Astrocyte (in vitro differentiated cells and primary cell): ENCODE measurements at regions not wholly inside any gene's neighbourhood (a gene's known extent, or its start where the extent isn't known, plus 50 kb on each side); places are given as distances from the start of the nearest gene placed in this dataset.
A peak's percentile ranks its signal among the peaks of the same experiment; 100 is the strongest.

Source experiments
- DNase-seq: peaks from one replicate; pipeline ENCODE4 v3.0.0-alpha.2; 2010; ENCODE audit warnings: low read depth
- FAIRE-seq: peaks from 2 replicates; lab custom pipeline; 2011; peaks lifted over from hg19 to GRCh38; lab: Jason Lieb, UNC
- H2AFZ ChIP-seq: 2 replicates; pipeline ENCODE4 v1.6.0; 2012; ENCODE audit warnings: low read depth, low read length, inconsistent platforms
- H3K27ac ChIP-seq: 2 replicates; pipeline ENCODE4 v1.5.1; 2011; ENCODE audit warnings: low read depth, low read length, inconsistent platforms
- H3K27me3 ChIP-seq: 2 replicates; pipeline ENCODE4 v1.6.0; 2011; ENCODE audit warnings: low read length, inconsistent platforms; ENCODE audit not compliant: insufficient read depth
- H3K36me3 ChIP-seq: 2 replicates; pipeline ENCODE4 v1.5.1; 2011; ENCODE audit warnings: low read length, inconsistent platforms; ENCODE audit not compliant: insufficient read depth
- H3K4me1 ChIP-seq: 2 replicates; pipeline ENCODE4 v1.5.1; 2011; ENCODE audit warnings: low read length, inconsistent platforms; ENCODE audit not compliant: insufficient read depth
- H3K4me2 ChIP-seq: 2 replicates; pipeline ENCODE4 v1.6.0; 2012; ENCODE audit warnings: low read length, inconsistent platforms
- H3K4me3 ChIP-seq: 2 replicates; pipeline ENCODE4 v1.5.1; 2011; ENCODE audit warnings: low read depth, mild to moderate bottlenecking, low read length, inconsistent platforms; ENCODE audit not compliant: insufficient read depth
- H3K79me2 ChIP-seq: 2 replicates; pipeline ENCODE4 v1.6.0; 2012; ENCODE audit warnings: mild to moderate bottlenecking, low read length, inconsistent platforms; ENCODE audit not compliant: insufficient read depth
- H3K9ac ChIP-seq: 2 replicates; pipeline ENCODE4 v1.6.0; 2012; ENCODE audit warnings: mild to moderate bottlenecking, low read length, inconsistent platforms
- H3K9me3 ChIP-seq: 2 replicates; pipeline ENCODE4 v1.5.1; 2012; ENCODE audit warnings: low read depth, mild to moderate bottlenecking, low read length, inconsistent platforms; ENCODE audit not compliant: insufficient read depth
- H4K20me1 ChIP-seq: 2 replicates; pipeline ENCODE4 v1.6.0; 2012; ENCODE audit warnings: low read length, inconsistent platforms; ENCODE audit not compliant: insufficient read depth
- H3K27ac Mint-ChIP-seq: one replicate; pipeline ENCODE4 v1.8.0; 2021; ENCODE audit warnings: mild to moderate bottlenecking, mixed read lengths; ENCODE audit not compliant: unreplicated experiment
- H3K27me3 Mint-ChIP-seq: one replicate; pipeline ENCODE4 v1.8.0; 2021; ENCODE audit warnings: low read depth, mixed read lengths; ENCODE audit not compliant: unreplicated experiment
- H3K36me3 Mint-ChIP-seq: one replicate; pipeline ENCODE4 v1.8.0; 2021; ENCODE audit warnings: low read depth, mixed read lengths; ENCODE audit not compliant: unreplicated experiment
- H3K4me1 Mint-ChIP-seq: one replicate; pipeline ENCODE4 v1.8.0; 2021; ENCODE audit warnings: low read depth, mixed read lengths; ENCODE audit not compliant: unreplicated experiment
- H3K4me3 Mint-ChIP-seq: one replicate; pipeline ENCODE4 v1.8.0; 2021; ENCODE audit warnings: mild to moderate bottlenecking, moderate library complexity, mixed read lengths; ENCODE audit not compliant: unreplicated experiment
- H3K9me3 Mint-ChIP-seq: one replicate; pipeline ENCODE4 v1.8.0; 2021; ENCODE audit warnings: mild to moderate bottlenecking, mixed read lengths; ENCODE audit not compliant: unreplicated experiment
- CTCF ChIP-seq: IDR thresholded peaks from 2 replicates; pipeline ENCODE4 v1.5.1; 2011; ENCODE audit warnings: low read depth, mild to moderate bottlenecking, inconsistent platforms, low read length, moderate library complexity; ENCODE audit not compliant: insufficient read depth
- EZH2 ChIP-seq: IDR thresholded peaks from 2 replicates; pipeline ENCODE4 v1.6.1; 2012; ENCODE audit warnings: mild to moderate bottlenecking, low read length, inconsistent platforms; ENCODE audit not compliant: insufficient read depth

- peak overlapping the region; percentile 52 for H2AFZ ChIP-seq
- no peak overlapping the region for H3K27ac ChIP-seq
- H3K9ac ChIP-seq, result no peak overlapping the region
- Mint-ChIP-seq H3K27ac (no peak overlapping the region), H3K4me3 (no peak overlapping the region), H3K36me3 (no peaks in the 10 kb centered on the region), H3K9me3 (no peaks in the 10 kb centered on the region), H3K27me3 (no peaks in the 10 kb centered on the region), H3K4me1 (no peaks in the 10 kb centered on the region)
- FAIRE-seq (no peak), DNase-seq (no peak)
- no peak overlapping the region for H3K4me3 ChIP-seq
- no peaks in the 10 kb centered on the region for H3K27me3 ChIP-seq
- no peaks in the 10 kb centered on the region for H4K20me1 ChIP-seq
- H3K4me2 ChIP-seq, result no peak overlapping the region
- H3K9me3 ChIP-seq, result no peaks in the 10 kb centered on the region
- no peaks in the 10 kb centered on the region for H3K4me1 ChIP-seq
- no peaks in the 10 kb centered on the region for H3K36me3 ChIP-seq
- no peaks in the 10 kb centered on the region for H3K79me2 ChIP-seq
- TF ChIP-seq CTCF, result no peak
- TF ChIP-seq EZH2, result no peak
Measured at GRCh38 chr3:82186017-82186416, 424.6 kb upstream of the GBE1 start.

DNA sequence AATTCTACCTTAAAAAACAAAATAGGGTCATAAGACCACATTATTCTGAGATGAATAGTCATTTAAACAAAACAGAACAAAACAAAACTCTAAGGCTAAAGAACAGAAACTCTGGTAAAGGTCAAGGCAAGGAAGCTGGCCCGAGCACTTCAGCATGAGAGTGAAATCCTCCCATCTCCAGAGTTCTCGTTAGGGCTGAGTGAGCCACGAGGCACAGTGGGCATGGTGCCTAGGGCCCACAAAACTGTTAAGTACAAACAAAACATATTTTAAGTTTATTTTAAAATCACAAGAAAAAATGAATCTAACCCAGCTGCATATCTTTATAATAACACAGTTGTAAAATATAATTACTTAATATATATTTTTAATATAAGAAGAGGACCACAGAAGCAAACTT is 417.8 kb upstream of the GBE1 start:
- Histone ChIP-seq H3K9me3 (no peaks in the 10 kb centered on the region), H4K20me1 (no peaks in the 10 kb centered on the region), H3K27ac (no peak overlapping the region), H3K4me3 (no peak overlapping the region), H2AFZ (no peak overlapping the region), H3K79me2 (no peaks in the 10 kb centered on the region), H3K36me3 (no peaks in the 10 kb centered on the region), H3K9ac (no peak overlapping the region), H3K27me3 (no peaks in the 10 kb centered on the region), H3K4me2 (no peak overlapping the region), H3K4me1 (no peaks in the 10 kb centered on the region)
- no peaks in the 10 kb centered on the region for H3K9me3 Mint-ChIP-seq
- H3K4me1 Mint-ChIP-seq, result no peaks in the 10 kb centered on the region
- no peak for DNase-seq
- no peak overlapping the region for H3K4me3 Mint-ChIP-seq
- no peaks in the 10 kb centered on the region for H3K36me3 Mint-ChIP-seq
- FAIRE-seq, result no peak
- no peak for TF ChIP-seq EZH2
- TF ChIP-seq CTCF, result no peak
- no peak overlapping the region for H3K27ac Mint-ChIP-seq
- H3K27me3 Mint-ChIP-seq, result no peaks in the 10 kb centered on the region

GRCh38 chr3:82178291-82178690 is 416.8 kb upstream of the GBE1 start:
- Mint-ChIP-seq H3K9me3 (no peaks in the 10 kb centered on the region), H3K27ac (no peak overlapping the region), H3K4me3 (no peak overlapping the region), H3K27me3 (no peaks in the 10 kb centered on the region), H3K36me3 (no peaks in the 10 kb centered on the region), H3K4me1 (no peaks in the 10 kb centered on the region)
- DNase-seq (no peak), FAIRE-seq (no peak)
- Histone ChIP-seq H3K27ac (no peak overlapping the region), H3K36me3 (no peaks in the 10 kb centered on the region), H3K4me2 (no peak overlapping the region), H3K4me1 (no peaks in the 10 kb centered on the region), H3K9me3 (no peaks in the 10 kb centered on the region), H3K4me3 (no peak overlapping the region), H3K9ac (no peak overlapping the region), H2AFZ (no peak overlapping the region), H3K79me2 (no peaks in the 10 kb centered on the region), H4K20me1 (no peaks in the 10 kb centered on the region), H3K27me3 (no peaks in the 10 kb centered on the region)
- TF ChIP-seq CTCF (no peak), EZH2 (no peak)
